Hindlimb muscle (tissue), 1 donor: ENCODE measurements at regions not wholly inside any gene's neighbourhood (a gene's known extent, or its start where the extent isn't known, plus 50 kb on each side); places are given as distances from the start of the nearest gene placed in this dataset.
A peak's percentile ranks its signal among the peaks of the same experiment; 100 is the strongest.
"Not testable (repeated sequence)": the region's sequence is repeated elsewhere in the genome, so short reads cannot be mapped to it uniquely, and the experiment has no call there.

Experiments
- DNase-seq: peaks from one replicate; pipeline ENCODE4 v3.0.0-alpha.2; 2013

DNA sequence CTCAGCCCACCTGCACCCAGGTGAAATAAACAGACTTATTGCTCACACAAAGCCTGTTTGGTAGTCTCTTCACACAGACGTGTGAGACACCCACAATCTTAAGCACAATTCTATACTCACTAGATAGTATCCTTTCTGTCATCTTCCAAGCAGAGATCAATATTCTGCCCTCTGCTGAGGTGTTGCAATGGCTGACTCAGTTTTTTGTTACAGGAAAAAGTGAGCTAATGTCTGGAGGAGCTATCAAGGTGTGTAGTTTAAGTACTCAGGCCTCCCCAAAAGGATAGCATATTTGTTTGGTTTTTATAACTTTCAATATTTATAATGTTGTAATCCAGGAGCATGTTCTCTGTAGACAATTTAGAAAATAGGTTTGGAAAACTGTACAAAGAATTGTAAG is 775.2 kb upstream of the POU3F4 start:
- no peak for DNase-seq

GRCh38 chrX:82734140-82734539 is 774.0 kb upstream of the POU3F4 start:
- DNase-seq, result no peak

DNA sequence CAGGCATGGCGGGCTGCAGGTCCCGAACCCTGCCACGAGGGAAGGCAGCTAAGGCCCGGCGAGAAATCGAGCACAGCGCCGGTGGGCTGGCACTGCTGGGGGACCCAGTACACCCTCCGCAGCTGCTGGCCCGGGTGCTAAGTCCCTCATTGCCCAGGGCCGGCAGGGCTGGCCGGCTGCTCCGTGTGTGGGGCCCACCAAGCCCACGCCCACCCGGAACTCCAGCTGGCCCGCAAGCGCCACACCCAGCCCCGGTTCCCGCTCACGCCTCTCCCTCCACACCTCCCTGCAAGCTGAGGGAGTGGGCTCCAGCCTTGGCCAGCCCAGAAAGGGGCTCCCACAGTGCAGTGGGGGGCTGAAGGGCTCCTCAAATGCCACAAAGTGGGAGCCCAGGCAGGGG is 769.8 kb upstream of the POU3F4 start:
- DNase-seq, result not testable (repeated sequence)

- no peak for DNase-seq
These were observed 765.7 kb upstream of the POU3F4 start for GRCh38 chrX:82742351-82742750.

DNA sequence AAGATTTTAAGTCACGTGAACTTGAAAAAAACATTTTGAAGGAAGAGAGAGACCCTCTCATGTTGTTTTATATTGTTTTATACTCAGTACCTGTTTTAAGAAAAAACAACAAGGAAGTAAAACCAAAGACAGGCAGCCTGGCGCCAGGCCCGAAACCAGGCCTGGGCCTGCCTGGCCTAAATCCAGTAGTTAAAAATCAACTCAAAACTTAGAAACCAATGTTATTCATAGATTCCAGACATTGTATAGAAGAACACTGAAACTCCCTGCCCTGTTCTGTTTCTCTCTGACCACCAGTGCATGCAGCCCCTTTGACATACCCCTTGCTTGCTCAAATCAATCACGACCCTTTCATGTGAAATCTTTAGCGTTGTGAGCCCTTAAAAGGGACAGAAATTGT is 762.4 kb upstream of the POU3F4 start:
- not testable (repeated sequence) for DNase-seq

- peak; percentile 38 for DNase-seq
These were observed 759.1 kb upstream of the POU3F4 start for GRCh38 chrX:82748906-82749505.

DNA sequence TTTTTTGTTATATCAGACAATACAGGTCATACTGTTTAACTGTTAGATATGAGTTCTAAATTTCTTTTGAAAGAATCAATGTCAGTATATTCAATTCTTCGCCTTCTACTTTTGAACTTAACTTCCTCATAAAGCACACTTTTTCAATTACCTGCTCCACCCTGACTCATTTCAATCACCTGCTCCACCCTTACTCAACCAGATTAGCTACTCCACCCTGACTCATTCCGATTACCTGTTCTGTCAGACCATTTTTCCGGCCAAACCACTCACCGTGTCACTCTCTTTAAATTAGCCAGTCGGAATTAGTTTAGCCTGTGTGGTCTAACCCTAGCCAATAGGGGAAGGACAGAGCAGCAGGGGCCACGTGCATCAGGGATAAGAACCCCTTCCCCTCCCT is 751.8 kb upstream of the POU3F4 start:
- no peak for DNase-seq

DNA sequence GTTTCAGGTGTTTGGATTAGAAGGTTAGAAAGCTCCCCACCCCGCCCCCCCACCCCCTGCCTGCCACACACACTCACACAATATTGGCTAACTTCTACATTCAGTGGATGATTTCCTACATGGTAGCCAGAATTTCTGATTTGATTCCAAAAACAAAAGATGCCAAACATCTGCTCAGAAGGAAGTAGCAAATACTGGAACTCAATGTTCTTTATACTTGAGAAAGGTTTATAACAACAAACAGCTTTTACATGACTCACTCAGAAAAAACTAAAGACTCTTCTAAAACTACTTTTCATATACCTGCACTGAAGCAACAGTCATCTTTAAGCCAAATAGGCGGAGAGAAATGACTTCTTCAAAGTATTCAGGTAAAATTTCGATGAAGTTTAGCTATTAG is 750.5 kb upstream of the POU3F4 start:
- peak; percentile 23 for DNase-seq

GRCh38 chrX:82764521-82764920 is 743.6 kb upstream of the POU3F4 start:
- DNase-seq, result no peak

DNA sequence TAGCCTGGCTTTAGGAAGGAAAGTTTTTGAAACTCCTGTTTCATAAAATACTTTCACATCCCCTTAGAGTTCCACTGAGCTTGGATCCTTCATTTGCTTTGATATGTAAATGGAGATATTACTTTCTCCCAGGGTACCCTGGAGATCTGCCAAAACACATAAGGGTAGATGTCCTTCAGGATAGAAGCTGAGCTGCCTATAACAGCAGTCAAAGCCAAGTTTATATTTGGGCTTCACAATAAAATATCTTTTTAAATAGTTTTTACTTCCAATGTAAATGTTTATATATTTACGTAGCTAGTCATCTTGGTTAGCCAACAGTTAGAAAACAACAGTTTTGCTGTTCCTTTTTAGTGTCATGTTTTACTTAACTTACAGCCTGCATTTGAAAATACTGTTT is 742.3 kb upstream of the POU3F4 start:
- no peak for DNase-seq

GRCh38 chrX:82775426-82775825 is 732.7 kb upstream of the POU3F4 start:
- no peak for DNase-seq

DNA sequence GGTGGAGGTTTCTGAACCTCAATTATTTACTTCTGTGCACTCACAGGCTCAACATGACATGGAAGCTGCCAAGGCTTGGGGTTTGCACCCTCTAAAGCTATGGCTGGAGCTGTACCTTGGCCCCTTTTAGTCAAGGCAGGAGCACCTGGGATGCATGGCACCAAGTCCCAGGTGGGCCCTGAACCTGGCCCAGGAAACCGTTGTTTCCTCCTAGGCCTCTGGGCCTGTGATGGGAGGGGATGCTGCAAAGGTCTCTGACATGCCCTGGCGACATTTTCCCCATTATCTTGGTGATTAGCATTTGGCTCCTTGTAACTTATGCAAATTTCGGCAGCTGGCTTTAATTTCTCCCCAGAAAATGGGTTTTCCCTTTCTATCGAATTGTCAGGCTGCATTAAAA is 726.1 kb upstream of the POU3F4 start:
- no peak for DNase-seq

- DNase-seq, result not testable (repeated sequence)
These were observed 695.2 kb upstream of the POU3F4 start for GRCh38 chrX:82812902-82813301.

- DNase-seq, result no peak
These were observed 694.4 kb upstream of the POU3F4 start for GRCh38 chrX:82813671-82814078.

GRCh38 chrX:82816001-82816400 is 692.1 kb upstream of the POU3F4 start:
- no peak for DNase-seq

GRCh38 chrX:82816562-82816961 is 691.5 kb upstream of the POU3F4 start:
- no peak for DNase-seq

- DNase-seq, result no peak
These were observed 665.8 kb upstream of the POU3F4 start for GRCh38 chrX:82842286-82842685.

GRCh38 chrX:82848111-82848510 is 660.0 kb upstream of the POU3F4 start:
- DNase-seq, result no peak
